Activated T-helper 9 cell treated with anti-CD3 and anti-CD28 coated beads, Interleukin-2, amount 50 U/mL, for 16 hours (primary cell): ENCODE measurements at regions not wholly inside any gene's neighbourhood (a gene's known extent, or its start where the extent isn't known, plus 50 kb on each side); places are given as distances from the start of the nearest gene placed in this dataset.

Source experiments
- DNase-seq: peaks from one replicate; pipeline ENCODE4 v3.0.0-alpha.2; 2020; ENCODE audit warnings: low read depth

DNA sequence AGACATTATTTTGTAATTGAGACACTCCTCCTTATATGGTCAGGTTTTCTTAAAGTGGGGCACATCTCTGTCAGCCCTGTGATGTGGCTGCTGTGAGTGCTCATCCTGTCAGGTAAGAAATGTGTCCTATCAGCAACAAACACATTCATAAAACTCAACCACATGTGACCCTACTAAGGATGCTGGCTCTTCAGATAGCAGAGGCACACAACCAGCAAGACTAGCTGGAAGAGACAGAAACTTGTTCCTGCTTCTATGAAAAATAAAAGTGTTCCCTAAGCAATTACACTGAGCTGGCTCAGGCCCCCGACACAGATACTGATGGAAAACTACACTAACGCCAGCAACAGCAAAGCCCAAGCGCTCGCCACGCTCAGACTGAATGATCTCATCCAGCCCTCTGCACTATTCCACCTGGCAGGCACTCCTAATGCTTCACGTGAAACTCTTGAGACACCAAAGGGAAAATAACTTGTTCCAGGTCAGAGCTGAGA is 49.8 kb upstream of the CYP2D6 start:
- peak; percentile 32 for DNase-seq
